NCI-H345 treated with DMSO at 0.1 percent for 48 hours (cell line): ENCODE measurements at regions not wholly inside any gene's neighbourhood (a gene's known extent, or its start where the extent isn't known, plus 50 kb on each side); places are given as distances from the start of the nearest gene placed in this dataset.

Source experiments
- DNase-seq: peaks from one replicate; lab custom pipeline; 2025; ENCODE audit not compliant: unreplicated experiment; lab: John Stamatoyannopoulos, UW

- no peak for DNase-seq
Measured at GRCh38 chr14:34219661-34220377, 242.2 kb downstream of the SPTSSA start.

- no peak for DNase-seq
Measured at GRCh38 chr14:34218881-34219280, 243.2 kb downstream of the SPTSSA start.

- no peak for DNase-seq
Measured at GRCh38 chr14:34214961-34215360, 247.1 kb downstream of the SPTSSA start.

GRCh38 chr14:34213332-34213731, 248.7 kb downstream of the SPTSSA start:
- no peak for DNase-seq

GRCh38 chr14:34212172-34212929, 249.7 kb downstream of the SPTSSA start:
- DNase-seq: no peak

GRCh38 chr14:34211732-34212131, 250.3 kb downstream of the SPTSSA start:
- no peak for DNase-seq

GRCh38 chr14:34208532-34208931, 253.5 kb downstream of the SPTSSA start:
- no peak for DNase-seq

GRCh38 chr14:34205799-34206198, 254.9 kb upstream of the EGLN3 start:
- no peak for DNase-seq

- DNase-seq: no peak
Measured at GRCh38 chr14:34204774-34205173, 253.9 kb upstream of the EGLN3 start.

- DNase-seq: no peak
Measured at GRCh38 chr14:34203251-34203722, 252.4 kb upstream of the EGLN3 start.

GRCh38 chr14:34201909-34202637, 251.2 kb upstream of the EGLN3 start:
- DNase-seq: no peak

- no peak for DNase-seq
Measured at GRCh38 chr14:34199585-34199984, 248.7 kb upstream of the EGLN3 start.

- DNase-seq: no peak
Measured at GRCh38 chr14:34198096-34198495, 247.2 kb upstream of the EGLN3 start.

- DNase-seq: no peak
Measured at GRCh38 chr14:34195964-34196363, 245.1 kb upstream of the EGLN3 start.

- DNase-seq: no peak
Measured at GRCh38 chr14:34190717-34191116, 239.8 kb upstream of the EGLN3 start.

- DNase-seq: no peak
Measured at GRCh38 chr14:34189866-34190265, 239.0 kb upstream of the EGLN3 start.

GRCh38 chr14:34187519-34188044, 236.7 kb upstream of the EGLN3 start:
- DNase-seq: no peak

GRCh38 chr14:34187061-34187460, 236.2 kb upstream of the EGLN3 start:
- DNase-seq: no peak

- no peak for DNase-seq
Measured at GRCh38 chr14:34184126-34184525, 233.3 kb upstream of the EGLN3 start.

- no peak for DNase-seq
Measured at GRCh38 chr14:34183478-34183877, 232.6 kb upstream of the EGLN3 start.

- no peak for DNase-seq
Measured at GRCh38 chr14:34181338-34181737, 230.5 kb upstream of the EGLN3 start.
